Fibroblast of skin of left quadriceps (primary cell): ENCODE measurements at regions not wholly inside any gene's neighbourhood (a gene's known extent, or its start where the extent isn't known, plus 50 kb on each side); places are given as distances from the start of the nearest gene placed in this dataset.
"Not testable (repeated sequence)": the region's sequence is repeated elsewhere in the genome, so short reads cannot be mapped to it uniquely, and the experiment has no call there.

ENCODE experiments used
- DNase-seq, 2 experiments: peaks; one replicate each; pipeline ENCODE4 v3.0.0-alpha.2; 2013; ENCODE audit warnings: low read depth in 2 of 2

DNA sequence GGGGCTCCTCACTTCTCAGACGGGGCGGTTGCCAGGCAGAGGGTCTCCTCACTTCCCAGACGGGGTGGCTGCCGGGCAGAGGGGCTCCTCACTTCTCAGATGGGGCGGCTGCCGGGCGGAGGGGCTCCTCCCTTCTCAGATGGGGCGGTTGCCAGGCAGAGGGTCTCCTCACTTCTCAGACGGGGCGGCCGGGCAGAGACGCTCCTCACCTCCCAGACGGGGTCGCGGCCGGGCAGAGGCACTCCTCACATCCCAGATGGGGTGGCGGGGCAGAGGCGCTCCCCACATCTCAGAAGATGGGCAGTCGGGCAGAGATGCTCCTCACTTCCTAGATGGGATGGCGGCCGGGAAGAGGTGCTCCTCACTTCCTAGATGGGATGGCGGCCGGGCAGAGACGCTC lies 148.3 kb downstream of the UTRN start:
- not testable (repeated sequence) for DNase-seq

DNA sequence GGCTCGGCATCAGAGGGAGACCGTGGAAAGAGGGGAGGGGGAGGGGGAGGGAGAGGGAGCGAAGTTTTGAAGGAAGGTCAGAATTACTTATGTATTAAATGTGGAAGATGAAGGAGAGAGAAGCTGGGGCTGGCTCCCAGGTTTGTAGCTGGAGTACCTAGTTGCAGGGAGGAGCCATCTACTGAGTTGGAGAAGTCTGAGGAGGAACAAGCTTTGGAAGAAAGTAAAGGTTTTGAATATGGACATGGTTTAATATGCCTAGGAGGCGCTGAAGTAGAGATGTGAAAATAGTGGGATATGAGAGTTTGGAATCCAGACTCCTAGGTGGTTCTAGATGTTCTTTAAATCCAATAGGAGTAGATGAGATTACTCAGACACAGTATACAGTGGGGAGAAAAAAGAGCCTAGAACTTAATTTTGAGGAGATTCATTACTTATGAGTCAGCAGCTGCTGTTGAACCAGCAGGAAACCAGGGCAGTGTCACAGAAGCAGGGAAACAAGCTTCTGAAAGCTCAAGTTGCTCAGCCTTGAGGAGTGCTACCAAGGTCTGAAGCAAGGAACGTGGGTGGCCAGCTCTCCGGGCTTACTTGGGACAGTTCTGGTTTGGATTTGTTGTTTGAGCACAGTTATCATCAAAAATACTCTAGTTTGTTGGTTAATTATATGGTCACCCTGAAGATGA lies 149.3 kb downstream of the UTRN start:
- DNase-seq = peak in 1 of 2 experiments; percentile 45

DNA sequence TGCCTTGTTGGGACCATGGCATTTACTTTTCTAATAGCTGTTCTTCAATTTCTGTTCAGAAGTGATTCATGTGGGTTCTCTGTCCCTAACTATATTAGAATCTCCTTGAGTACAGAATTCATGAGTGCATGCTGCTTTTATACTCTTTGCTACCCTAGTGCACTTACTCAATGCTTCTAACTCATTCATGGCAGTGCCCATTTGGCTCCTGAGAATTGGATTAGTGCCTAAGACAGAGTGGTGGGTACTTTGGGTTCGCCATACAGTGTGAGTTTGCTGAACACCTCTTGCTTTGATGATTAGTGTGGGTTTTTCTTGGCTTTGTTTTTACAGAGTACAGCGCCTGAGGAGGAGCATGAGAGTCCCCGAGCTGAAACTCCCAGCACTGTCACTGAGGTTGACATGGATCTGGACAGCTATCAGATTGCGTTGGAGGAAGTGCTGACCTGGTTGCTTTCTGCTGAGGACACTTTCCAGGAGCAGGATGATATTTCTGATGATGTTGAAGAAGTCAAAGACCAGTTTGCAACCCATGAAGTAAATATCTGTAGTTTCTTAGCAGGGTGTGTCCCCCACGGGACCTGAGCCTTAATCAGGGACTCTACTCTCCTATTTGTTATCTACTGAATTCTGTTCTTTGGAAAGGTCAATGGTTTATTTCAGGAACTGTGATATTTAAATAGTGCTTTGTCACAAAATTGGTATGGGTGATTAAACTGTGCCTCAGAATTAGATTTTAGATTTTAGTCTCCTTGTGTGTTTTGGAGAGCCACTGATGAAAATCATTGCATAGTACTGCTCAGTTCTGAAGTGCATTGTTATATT lies 150.7 kb downstream of the UTRN start:
- DNase-seq = no peak

DNA sequence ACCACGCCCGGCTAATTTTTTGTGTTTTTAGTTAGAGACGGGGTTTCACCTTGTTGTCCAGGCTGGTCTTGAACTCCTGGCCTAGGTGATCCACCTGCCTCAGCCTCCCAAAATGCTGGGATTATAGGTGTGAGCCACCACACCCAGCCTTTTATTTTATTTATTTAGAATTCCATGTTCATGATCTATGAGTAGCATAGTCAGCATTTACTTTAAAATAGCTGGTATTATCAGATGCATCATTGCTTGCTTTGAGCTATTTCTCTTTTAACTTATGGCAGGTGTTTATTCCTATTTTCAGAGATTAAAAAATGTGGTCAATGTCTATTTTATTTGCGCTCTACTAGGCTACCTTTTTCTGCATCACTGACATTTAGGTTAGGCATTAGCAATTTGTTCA lies 152.0 kb downstream of the UTRN start:
- no peak for DNase-seq

DNA sequence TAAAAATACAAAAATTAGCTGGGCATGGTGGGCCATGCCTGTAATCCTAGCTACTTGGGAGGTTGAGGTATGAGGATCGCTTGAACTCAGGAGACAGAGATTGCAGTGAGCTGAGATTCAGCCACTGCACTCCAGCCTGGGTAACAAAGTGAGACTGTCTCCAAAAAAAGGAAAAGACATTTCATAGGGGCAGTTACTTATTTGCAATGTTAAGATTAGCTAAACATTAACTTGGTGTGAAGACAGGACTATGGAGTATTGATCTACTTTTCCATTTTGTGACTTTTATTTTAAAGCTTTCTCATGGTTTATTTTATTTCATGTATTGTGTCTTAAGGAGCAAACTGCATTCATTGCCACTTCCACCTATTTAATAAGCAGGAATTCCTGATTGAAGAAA lies 153.0 kb downstream of the UTRN start:
- DNase-seq = no peak

DNA sequence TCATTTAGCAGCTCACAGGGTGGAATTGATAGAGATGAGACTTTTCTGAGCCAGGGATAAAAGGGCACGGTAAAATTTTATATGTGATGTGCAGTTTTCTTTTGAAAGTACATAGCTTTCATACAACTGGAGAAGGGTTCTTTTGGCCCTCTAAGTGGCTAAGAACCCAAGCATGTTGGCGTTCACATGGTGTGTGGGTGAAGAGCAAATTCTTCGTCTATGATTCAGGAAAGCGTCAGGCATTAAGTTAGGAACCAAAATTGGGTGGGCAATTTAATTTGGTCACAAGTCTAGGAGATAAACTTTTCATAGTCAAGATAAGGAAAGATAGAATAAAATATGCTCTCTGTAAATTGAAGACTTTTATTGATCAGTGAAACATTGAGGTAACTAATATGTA lies 153.9 kb downstream of the UTRN start:
- no peak for DNase-seq

- DNase-seq = not testable (repeated sequence)
Observed at GRCh38 chr6:144441801-144442200, 156.7 kb downstream of the UTRN start.

DNA sequence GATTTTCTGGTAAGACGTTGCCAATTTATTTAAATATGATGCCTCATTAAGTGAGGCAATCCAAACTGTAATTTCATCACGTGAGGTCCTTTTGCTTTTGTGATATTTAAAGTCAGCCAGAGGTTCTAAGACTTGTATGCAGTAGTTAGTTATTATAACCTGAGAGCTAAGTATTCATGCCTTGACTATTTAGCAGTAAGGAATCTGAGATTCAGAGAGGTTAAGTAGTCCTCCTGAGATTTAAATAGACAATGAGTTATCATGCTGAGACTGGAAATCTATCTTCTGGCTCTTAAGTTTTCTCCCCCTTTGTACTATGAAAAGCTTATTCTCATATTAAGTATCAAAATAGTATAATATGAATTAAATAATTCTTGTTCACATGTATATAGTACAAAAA lies 158.0 kb downstream of the UTRN start:
- no peak for DNase-seq

DNA sequence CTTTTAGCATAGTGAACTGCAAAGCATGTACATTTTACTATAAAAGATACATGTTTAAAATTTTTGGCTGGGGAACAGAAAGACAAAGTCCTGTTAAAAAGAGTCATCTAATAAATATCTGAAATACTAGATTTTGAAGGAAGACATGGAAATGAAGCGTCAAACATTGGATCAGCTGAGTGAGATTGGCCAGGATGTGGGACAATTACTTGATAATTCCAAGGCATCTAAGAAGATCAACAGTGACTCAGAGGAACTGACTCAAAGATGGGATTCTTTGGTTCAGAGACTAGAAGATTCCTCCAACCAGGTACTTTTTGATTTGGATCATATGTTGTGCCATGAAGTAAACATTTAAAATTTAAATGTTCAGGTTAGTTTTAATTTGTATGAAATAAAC lies 162.3 kb downstream of the UTRN start:
- DNase-seq = no peak

- no peak for DNase-seq
Observed at GRCh38 chr6:144449218-144449617, 164.1 kb downstream of the UTRN start.

GRCh38 chr6:144449911-144450597 lies 164.9 kb downstream of the UTRN start:
- DNase-seq = no peak

DNA sequence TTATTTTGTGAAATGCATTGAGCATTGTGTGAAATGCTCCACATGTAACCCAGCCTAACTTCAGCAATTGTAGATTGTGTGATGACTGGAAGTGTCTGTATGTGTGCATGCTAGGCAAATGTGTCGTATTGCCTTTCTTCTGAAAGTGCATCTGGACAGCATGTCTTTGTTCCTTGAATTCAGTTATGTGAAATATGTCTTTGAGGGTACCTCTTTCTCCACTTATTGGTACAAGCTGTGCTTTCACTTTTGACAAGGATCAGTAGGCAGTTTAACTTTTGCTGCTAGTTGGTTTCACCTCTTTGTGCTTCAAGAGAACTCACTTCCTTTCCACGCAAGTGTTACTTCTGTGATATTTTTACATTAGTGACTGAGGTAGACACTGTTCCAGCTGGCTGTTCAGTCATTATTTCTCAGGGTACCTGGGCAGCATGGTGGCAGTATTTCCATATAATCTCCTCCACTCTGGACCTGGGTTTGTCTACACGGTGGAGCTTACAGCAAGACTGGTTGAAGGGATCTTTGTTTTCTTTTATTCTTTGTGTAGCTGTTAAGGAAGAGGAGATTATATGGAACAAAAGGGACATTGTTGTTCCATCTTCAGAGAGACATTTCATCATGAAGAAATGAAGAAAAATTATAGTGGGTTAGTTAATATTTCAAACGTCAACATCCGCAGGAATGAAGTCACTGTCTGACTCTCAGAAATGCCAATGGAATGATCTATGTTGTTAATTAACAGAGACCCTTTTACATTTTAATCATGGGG lies 175.4 kb downstream of the UTRN start:
- no peak for DNase-seq

DNA sequence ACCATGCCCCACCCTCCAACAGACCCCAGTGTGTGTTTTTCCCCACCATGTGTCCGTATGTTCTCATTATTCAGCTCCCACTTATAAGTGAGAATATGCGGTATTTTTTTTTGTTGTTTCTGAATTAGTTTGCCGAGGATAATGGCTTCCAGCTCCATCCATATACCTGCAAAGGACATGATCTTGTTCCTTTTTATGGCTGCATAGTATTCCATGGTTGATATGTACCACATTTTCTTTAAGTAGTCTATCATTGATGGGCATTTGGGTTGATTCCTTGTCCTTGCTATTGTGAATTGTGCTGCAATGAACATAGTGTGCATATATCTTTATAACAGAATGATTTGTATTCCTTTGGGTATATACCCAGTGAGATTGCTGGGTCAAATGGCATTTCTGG lies 176.9 kb downstream of the UTRN start:
- DNase-seq = no peak

DNA sequence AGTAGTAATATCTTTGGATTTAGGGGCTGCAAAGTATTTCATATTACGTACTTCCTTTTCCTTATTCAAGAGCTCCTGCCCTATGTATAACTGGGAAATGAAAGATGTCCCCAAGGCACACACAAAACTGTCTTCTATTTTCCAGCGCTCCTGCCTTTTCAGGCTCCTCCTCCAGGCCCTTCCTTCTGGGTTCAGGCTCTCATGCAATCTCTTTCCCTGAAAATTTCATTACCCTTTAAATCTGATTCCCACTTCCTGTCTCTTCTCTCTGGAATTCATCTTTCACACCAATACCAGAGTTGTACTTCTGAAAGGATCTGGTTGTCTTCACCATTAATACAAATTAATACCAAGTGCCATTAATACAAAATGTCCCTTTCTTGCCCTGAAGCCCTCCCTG lies 181.6 kb downstream of the UTRN start:
- DNase-seq = no peak

DNA sequence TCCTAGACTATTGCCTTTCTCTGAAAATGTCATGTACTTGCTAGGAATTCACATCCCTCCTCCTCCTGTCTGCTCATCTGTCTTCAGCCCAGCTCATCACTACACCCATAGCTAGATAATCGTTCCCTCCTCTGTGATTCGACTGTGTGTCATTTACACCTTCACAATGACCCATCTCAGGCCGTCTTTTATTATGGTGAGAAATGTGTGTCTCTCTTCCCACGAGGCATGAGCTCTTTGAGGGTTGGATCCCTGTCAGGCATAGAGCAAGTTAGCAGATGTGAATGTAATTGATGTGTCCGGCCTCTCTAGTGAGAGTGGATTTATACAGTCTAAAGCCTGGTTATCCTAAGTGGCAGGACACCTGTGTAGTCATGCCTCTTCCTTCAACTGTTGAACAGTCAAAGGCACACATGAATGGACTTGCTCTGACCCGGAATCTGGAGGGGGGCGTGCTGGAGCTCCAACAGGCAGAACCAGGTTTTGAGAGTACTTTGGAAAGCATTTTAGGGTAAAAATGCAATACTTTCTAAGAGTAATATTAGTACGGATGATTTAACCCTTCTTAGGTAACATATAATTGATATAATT lies 182.1 kb downstream of the UTRN start:
- no peak for DNase-seq

DNA sequence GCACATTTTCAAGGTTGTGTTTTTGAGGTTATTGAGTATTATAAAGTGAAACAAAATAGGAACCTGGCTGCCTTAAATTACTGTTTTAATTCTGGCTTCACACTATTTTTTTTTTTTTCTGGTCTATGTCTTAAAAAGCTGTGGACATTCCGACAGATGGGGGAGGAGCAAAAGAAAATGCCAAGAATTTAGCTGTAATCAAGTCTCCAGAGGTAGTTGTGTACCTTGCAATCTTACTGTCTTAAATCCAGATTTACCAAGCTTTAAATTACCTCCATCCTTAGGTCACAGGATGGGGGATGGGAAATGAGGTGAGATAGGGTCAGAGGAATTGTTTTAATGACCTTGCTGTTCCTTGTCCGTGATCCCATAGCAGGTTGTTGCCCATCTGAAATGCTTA lies 182.8 kb downstream of the UTRN start:
- no peak for DNase-seq

- no peak for DNase-seq
Observed at GRCh38 chr6:144468709-144469108, 183.6 kb downstream of the UTRN start.

DNA sequence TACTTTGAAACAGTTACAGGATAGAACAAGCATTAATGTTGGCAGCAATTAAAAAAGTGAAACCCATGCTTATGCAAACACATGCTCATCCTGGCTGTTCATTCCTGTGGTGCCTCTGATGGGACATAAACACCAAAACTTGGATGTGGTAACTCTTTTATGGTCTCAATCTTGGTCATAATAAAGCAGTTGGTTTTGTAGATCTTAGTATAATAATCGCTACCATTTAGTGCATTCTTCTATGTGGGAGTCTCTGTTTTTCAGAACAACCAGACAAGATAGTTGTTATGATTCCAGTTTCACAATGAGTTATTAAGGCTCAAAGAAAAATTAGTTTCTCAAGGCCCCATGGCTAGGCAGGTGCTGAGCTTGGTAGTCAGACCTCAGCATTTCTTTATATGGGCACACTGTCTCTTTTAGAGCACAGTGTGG lies 184.0 kb downstream of the UTRN start:
- no peak for DNase-seq

GRCh38 chr6:144470201-144470600 lies 185.1 kb downstream of the UTRN start:
- not testable (repeated sequence) for DNase-seq

DNA sequence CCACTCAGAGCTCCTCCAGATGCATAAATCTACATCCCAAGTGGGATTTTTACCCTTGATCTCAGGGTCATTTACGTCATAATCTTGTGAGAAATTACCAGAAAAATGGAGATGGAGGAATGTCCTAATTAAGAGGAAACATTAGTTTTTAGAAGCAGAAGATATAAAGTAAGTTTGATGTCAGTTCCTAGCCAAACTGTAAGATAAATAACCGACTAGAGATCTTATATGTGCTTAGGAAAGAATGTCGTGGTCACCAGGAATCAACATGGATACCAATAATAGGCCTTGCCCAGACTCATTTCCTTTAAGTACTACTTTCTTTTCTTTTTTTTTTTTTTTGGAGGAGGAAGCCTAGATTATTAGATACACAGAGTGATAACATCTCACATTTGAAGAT lies 186.9 kb downstream of the UTRN start:
- peak; percentile 39 to 47 for DNase-seq

- no peak for DNase-seq
Observed at GRCh38 chr6:144474290-144474689, 189.2 kb downstream of the UTRN start.

DNA sequence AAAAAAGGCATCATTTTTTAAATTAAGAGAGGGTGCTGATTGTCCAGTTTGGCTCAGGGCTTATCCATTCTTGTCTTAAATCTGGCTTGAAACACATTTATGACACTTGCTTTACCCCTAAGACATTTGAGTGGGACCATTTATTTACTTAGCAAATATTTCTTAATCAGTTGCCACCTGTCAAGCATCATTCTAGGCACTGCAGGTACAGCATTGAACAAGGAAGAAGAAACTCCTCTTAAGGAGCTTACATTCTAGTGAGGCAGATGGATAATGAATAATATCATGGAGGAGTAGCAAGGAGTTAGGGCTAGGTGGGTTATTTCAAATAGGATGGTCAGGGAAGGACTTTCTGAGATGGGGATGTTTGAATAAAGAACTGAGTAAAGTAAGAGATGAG lies 189.8 kb downstream of the UTRN start:
- DNase-seq = no peak
